ENCODE measurements at regions not wholly inside any gene's neighbourhood (a gene's known extent, or its start where the extent isn't known, plus 50 kb on each side); places are given as distances from the start of the nearest gene placed in this dataset.

DNA sequence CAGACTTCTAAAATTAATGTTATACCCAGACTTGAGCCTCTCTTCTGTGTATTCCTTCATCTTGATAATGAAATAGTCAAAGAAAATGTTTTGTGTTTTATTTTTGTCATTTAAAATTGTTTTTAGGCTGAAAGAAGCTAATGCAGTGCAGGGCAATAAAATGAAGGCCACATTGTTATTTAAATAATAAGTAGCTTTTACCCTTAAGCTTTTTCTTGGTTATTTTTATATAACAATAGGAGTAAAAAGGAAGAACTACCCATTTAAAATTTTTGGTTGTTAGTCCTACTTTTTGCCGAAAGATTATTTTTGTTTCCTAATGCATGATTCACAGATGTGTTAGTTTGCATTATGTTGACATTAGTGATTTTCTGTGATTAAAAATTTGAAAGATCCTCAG, 181.0 kb upstream of the MEOX2 start:
- Mint-ChIP-seq H3K9me3 (no peaks in the 10 kb centered on the region), H3K4me3 (no peak overlapping the region), H3K36me3 (ENCODE audit: low read depth) (no peaks in the 10 kb centered on the region), H3K27ac (no peak overlapping the region), H3K4me1 (peaks cover 4% of the 10 kb centered on the region), H3K27me3 (ENCODE audit: low read depth, poor library complexity) (no peaks in the 10 kb centered on the region)
- DNase-seq = no peak
- TF ChIP-seq, protein P1, sequence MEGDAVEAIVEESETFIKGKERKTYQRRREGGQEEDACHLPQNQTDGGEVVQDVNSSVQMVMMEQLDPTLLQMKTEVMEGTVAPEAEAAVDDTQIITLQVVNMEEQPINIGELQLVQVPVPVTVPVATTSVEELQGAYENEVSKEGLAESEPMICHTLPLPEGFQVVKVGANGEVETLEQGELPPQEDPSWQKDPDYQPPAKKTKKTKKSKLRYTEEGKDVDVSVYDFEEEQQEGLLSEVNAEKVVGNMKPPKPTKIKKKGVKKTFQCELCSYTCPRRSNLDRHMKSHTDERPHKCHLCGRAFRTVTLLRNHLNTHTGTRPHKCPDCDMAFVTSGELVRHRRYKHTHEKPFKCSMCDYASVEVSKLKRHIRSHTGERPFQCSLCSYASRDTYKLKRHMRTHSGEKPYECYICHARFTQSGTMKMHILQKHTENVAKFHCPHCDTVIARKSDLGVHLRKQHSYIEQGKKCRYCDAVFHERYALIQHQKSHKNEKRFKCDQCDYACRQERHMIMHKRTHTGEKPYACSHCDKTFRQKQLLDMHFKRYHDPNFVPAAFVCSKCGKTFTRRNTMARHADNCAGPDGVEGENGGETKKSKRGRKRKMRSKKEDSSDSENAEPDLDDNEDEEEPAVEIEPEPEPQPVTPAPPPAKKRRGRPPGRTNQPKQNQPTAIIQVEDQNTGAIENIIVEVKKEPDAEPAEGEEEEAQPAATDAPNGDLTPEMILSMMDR (IDR thresholded peaks at IDR 0.05) = no peak

DNA sequence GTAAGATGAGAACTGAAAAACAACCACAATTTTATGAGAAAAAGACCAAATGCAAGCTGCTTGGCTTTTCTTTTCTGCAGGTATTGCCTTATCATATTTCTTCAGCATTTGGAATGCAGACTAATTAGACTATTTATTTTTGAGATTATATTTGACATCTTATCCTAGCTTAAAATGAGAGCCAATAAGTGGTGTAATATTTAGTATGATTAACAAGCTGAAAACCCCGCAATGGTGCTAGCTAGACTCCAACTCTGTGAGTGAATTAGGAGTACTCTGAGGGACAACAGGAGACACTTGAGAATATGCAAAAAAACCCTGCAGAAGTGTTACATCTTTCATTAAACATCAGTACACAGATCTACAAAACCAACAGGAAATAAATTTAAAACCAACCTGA, 180.3 kb upstream of the MEOX2 start:
- Mint-ChIP-seq H3K36me3 (ENCODE audit: low read depth) (no peaks in the 10 kb centered on the region), H3K9me3 (no peaks in the 10 kb centered on the region), H3K27ac (no peak overlapping the region), H3K4me1 (peaks cover 9% of the 10 kb centered on the region), H3K27me3 (ENCODE audit: low read depth, poor library complexity) (no peaks in the 10 kb centered on the region), H3K4me3 (no peak overlapping the region)
- DNase-seq = no peak
- TF ChIP-seq, protein P1 (IDR thresholded peaks at IDR 0.05) = no peak

DNA sequence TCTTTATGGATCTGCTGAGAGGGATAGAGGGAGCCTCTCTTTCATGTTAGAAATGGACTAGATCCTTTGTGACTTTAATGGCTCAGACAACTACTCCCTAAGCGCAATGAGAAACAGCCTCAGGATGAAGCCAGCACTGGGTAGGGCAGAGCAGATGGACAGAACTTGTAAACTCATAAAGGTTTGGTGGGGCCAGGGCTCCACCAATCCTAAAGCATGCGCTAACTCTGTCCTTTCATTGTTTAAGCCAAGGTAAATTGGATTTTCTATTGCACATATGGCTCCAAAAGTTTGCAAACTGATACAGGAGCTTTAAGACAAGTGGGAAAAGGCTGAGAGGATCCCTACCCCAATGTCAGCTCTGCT, 178.1 kb upstream of the MEOX2 start:
- no peak for DNase-seq
- Mint-ChIP-seq H3K4me1 (peaks cover 14% of the 10 kb centered on the region), H3K27me3 (ENCODE audit: low read depth, poor library complexity) (no peaks in the 10 kb centered on the region), H3K9me3 (no peaks in the 10 kb centered on the region), H3K36me3 (ENCODE audit: low read depth) (no peaks in the 10 kb centered on the region), H3K4me3 (no peak overlapping the region), H3K27ac (no peak overlapping the region)
- TF ChIP-seq, protein P1 (IDR thresholded peaks at IDR 0.05) = no peak

DNA sequence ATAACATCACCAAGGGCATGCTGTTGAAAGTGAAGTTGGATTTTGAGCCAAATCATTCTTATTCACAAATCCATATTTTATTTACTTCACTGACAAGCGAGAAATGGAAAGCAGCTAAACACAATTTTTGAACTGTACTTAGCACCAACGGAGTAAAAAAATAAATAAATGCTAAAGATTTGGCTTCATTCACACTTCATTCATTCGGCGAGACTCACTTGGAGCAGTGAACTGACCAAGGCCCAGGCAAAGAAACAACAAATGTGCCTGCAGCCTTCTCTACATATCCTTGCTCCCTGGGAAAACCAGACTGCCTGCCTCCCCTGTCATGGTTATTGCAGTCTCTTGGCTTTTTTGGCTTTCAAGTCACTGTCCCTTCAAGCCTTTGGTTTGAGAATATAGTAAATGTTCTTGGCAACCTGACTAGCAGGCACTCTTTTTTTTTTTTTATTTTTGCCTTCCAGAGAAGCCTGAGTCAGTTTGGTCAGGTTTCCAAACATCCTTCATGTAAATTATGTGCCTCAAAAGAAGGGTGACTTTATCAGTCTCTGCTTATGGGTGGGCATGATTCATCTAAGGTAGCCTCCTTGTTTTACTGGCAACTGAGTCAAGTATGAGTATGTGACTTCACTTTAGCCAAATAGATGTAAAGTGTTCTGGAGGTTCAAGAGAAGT, 177.6 kb upstream of the MEOX2 start:
- no peak overlapping the region for H3K27ac Mint-ChIP-seq
- TF ChIP-seq, protein P1 (IDR thresholded peaks at IDR 0.05) = no peak
- H3K9me3 Mint-ChIP-seq = peaks cover 5% of the 10 kb centered on the region
- H3K4me1 Mint-ChIP-seq = peaks cover 14% of the 10 kb centered on the region
- no peaks in the 10 kb centered on the region for H3K36me3 Mint-ChIP-seq (ENCODE audit: low read depth)
- H3K4me3 Mint-ChIP-seq = no peak overlapping the region
- no peaks in the 10 kb centered on the region for H3K27me3 Mint-ChIP-seq (ENCODE audit: low read depth, poor library complexity)
- no peak for DNase-seq

DNA sequence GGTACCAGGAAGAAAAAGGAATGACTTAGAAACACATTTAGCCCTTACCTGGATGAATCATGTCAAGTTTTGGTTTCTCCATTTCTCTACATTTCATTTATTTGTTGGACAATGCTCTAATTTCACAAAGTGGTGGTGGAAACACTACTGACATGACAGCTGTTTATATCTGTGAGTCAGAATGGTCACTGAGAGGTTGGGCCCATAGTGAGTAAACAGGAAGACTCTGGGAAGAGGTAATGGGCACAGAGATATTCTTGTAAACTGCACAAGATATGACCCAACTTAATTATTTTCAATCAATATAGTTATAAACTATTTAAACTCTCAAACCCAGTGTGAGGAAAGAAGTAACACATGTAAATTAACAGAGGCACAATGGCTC, 176.3 kb upstream of the MEOX2 start:
- H3K4me1 Mint-ChIP-seq = peaks cover 14% of the 10 kb centered on the region
- H3K4me3 Mint-ChIP-seq = no peak overlapping the region
- DNase-seq = no peak
- H3K36me3 Mint-ChIP-seq (ENCODE audit: low read depth) = peaks cover 4% of the 10 kb centered on the region
- no peak overlapping the region for H3K27ac Mint-ChIP-seq
- H3K27me3 Mint-ChIP-seq (ENCODE audit: low read depth, poor library complexity) = no peaks in the 10 kb centered on the region
- peaks cover 12% of the 10 kb centered on the region for H3K9me3 Mint-ChIP-seq
- TF ChIP-seq, protein P1 (IDR thresholded peaks at IDR 0.05) = no peak

DNA sequence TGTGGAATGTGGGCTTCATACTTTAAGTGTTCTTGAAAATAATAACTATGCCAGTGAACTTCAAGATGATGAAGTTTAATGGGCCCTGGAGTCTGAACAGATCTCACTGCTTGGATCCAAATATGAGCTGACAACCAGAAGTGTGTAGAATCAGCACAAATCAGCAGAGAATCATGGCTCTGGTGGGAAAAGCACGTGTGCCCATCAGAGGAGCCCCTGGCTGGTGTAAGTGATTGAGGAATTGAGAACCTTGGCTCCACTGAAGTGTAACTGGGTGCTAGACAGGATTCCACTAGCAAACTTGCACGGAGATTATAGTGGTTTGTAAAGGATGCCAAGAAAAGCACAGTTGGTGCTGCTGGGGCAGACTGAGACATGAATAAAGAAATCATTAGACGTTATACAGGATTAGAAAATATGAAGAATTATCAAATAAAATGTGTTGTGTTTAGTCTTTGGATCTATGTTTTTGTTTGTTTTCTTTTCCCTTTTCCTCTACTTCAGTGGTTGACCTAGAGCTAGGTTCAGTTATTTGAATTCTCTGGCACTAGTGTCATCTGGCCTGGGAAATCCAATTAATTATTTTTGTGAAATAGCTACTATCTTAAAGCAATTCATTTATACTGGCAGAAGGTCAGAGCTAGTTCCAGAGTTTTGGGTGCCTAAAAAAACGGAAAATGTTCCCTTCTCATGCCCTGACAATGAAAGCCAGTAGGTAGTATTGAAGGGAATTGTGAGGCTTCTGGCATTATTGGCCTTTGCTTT, 175.7 kb upstream of the MEOX2 start:
- Mint-ChIP-seq H3K4me3 (no peak overlapping the region), H3K4me1 (peaks cover 17% of the 10 kb centered on the region), H3K36me3 (ENCODE audit: low read depth) (peaks cover 4% of the 10 kb centered on the region), H3K27me3 (ENCODE audit: low read depth, poor library complexity) (no peaks in the 10 kb centered on the region), H3K9me3 (peaks cover 16% of the 10 kb centered on the region), H3K27ac (no peak overlapping the region)
- TF ChIP-seq, protein P1 (IDR thresholded peaks at IDR 0.05) = no peak
- DNase-seq = no peak
